Activated B cell treated with CpG ODN at 0.5 μM for 24 hours (primary cell): ENCODE measurements at regions not wholly inside any gene's neighbourhood (a gene's known extent, or its start where the extent isn't known, plus 50 kb on each side); places are given as distances from the start of the nearest gene placed in this dataset.

ENCODE experiments used
- ATAC-seq: fragments of 200-7000 bp; cut with Tn5 transposase; one replicate; pipeline ENCODE4 v1.10.0; 2021; ENCODE audit warnings: low read depth, mild to moderate bottlenecking, moderate library complexity
- CTCF ChIA-PET: fragments of 350-600 bp; sonication (Branson Sonifier 250); formaldehyde crosslinking; loops from one replicate; lab custom pipeline; 2021; ENCODE audit warnings: antibody characterized with exemption; lab: Charles Lee
- POLR2A ChIA-PET: fragments of 350-600 bp; sonication (Branson Sonifier 250); formaldehyde crosslinking; loops from one replicate; lab custom pipeline; 2021; ENCODE audit warnings: antibody characterized with exemption; lab: Charles Lee
- DNase-seq: peaks from one replicate; pipeline ENCODE4 v3.0.0; 2022
- H3K27ac Mint-ChIP-seq: one replicate; pipeline ENCODE4 v1.8.0; 2020; ENCODE audit warnings: mixed read lengths
- H3K27me3 Mint-ChIP-seq: one replicate; pipeline ENCODE4 v1.8.0; 2021; ENCODE audit warnings: mixed read lengths
- H3K36me3 Mint-ChIP-seq: one replicate; pipeline ENCODE4 v1.8.0; 2021; ENCODE audit warnings: low read depth, mixed read lengths
- H3K4me1 Mint-ChIP-seq: one replicate; pipeline ENCODE4 v1.8.0; 2021; ENCODE audit warnings: mixed read lengths
- H3K4me3 Mint-ChIP-seq: one replicate; pipeline ENCODE4 v1.8.0; 2020; ENCODE audit warnings: mild to moderate bottlenecking, mixed read lengths
- H3K9me3 Mint-ChIP-seq: one replicate; pipeline ENCODE4 v1.8.0; 2020; ENCODE audit warnings: mixed read lengths
- intact Hi-C: fragments of 100-400 bp; cut with micrococcal nuclease; formaldehyde crosslinking; loops from one replicate; pipeline ENCODE4 v1.15.1; 2024
- TF ChIP-seq, protein P1 (sequence below): fragments of 200-600 bp; IDR thresholded peaks from one replicate; pipeline ENCODE4 v1.8.0; 2022; ENCODE audit warnings: antibody characterized with exemption, mild to moderate bottlenecking

DNA sequence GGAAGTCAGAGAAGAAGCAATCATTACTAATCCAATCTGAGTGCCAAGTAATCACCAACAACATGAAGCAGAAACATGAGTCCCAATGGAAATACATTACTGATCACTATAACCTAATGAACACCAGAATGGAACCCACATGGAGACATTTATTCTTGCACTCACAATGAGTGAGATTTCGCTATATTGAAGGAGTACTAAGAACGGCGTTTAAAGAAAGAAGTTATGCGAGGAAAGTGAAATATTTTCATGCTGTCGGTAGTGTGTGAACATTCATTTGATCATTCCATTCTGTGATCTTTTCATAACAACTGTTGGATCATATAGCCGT is 181.1 kb downstream of the IRS1 start:
- TF ChIP-seq, protein P1, sequence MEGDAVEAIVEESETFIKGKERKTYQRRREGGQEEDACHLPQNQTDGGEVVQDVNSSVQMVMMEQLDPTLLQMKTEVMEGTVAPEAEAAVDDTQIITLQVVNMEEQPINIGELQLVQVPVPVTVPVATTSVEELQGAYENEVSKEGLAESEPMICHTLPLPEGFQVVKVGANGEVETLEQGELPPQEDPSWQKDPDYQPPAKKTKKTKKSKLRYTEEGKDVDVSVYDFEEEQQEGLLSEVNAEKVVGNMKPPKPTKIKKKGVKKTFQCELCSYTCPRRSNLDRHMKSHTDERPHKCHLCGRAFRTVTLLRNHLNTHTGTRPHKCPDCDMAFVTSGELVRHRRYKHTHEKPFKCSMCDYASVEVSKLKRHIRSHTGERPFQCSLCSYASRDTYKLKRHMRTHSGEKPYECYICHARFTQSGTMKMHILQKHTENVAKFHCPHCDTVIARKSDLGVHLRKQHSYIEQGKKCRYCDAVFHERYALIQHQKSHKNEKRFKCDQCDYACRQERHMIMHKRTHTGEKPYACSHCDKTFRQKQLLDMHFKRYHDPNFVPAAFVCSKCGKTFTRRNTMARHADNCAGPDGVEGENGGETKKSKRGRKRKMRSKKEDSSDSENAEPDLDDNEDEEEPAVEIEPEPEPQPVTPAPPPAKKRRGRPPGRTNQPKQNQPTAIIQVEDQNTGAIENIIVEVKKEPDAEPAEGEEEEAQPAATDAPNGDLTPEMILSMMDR = no peak
- ATAC-seq (no peak), DNase-seq (no peak)
- Mint-ChIP-seq H3K27me3 (peaks cover 9% of the 10 kb centered on the region), H3K9me3 (no peaks in the 10 kb centered on the region), H3K36me3 (no peaks in the 10 kb centered on the region), H3K27ac (no peak overlapping the region), H3K4me1 (no peaks in the 10 kb centered on the region), H3K4me3 (no peak overlapping the region)
- POLR2A ChIA-PET = no interaction called here
- intact Hi-C loops = no loop called here
- CTCF ChIA-PET = no interaction called here

DNA sequence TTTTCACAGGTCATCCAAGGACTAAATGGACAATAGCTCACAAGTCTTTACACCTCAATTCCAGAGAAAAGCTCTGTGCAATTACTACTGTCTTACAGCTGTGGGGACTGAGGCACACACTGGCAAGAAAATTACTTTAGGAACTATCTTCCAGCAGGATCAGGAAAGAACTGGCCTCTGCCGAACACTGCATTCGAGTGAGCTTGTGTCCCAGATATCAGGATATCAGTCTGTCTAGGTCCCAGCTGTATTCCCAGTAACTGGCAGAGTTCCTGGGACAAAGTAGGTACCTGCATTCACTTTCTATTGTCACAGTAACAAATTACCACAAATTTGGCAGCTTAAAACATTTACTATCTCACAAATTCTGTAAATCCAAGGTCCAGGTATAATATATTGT is 183.7 kb downstream of the IRS1 start:
- H3K9me3 Mint-ChIP-seq = no peaks in the 10 kb centered on the region
- ChIA-PET POLR2A (no interaction called here), CTCF (no interaction called here)
- no peak for DNase-seq
- no peaks in the 10 kb centered on the region for H3K36me3 Mint-ChIP-seq
- H3K27ac Mint-ChIP-seq = no peak overlapping the region
- intact Hi-C loops = no loop called here
- no peak for ATAC-seq
- H3K27me3 Mint-ChIP-seq = peaks cover 15% of the 10 kb centered on the region
- H3K4me3 Mint-ChIP-seq = no peak overlapping the region
- TF ChIP-seq, protein P1 = no peak
- H3K4me1 Mint-ChIP-seq = no peaks in the 10 kb centered on the region

DNA sequence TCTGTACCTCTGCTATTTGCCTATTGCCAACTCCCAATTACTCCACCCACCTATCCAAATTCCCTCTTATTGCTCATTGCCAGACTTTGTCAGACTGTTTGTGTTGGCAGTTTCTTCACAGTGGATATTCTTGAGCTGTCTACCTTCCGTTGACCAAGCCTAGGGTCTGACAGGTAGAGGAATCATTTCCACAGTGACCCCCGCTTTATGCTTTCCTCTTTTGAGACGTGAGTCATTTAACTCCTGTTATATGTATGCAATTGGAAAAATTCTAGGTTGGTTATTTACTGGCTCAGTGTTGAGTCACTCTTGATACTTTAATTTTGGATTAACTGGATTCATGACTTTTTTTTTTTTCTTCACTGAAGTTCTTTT is 187.7 kb downstream of the IRS1 start:
- no peaks in the 10 kb centered on the region for H3K36me3 Mint-ChIP-seq
- ChIA-PET CTCF (no interaction called here), POLR2A (no interaction called here)
- no peak overlapping the region for H3K27ac Mint-ChIP-seq
- no peak overlapping the region for H3K4me3 Mint-ChIP-seq
- intact Hi-C loops = no loop called here
- TF ChIP-seq, protein P1 = no peak
- peaks cover 14% of the 10 kb centered on the region for H3K27me3 Mint-ChIP-seq
- ATAC-seq = no peak
- H3K9me3 Mint-ChIP-seq = no peaks in the 10 kb centered on the region
- no peaks in the 10 kb centered on the region for H3K4me1 Mint-ChIP-seq
- DNase-seq = no peak

DNA sequence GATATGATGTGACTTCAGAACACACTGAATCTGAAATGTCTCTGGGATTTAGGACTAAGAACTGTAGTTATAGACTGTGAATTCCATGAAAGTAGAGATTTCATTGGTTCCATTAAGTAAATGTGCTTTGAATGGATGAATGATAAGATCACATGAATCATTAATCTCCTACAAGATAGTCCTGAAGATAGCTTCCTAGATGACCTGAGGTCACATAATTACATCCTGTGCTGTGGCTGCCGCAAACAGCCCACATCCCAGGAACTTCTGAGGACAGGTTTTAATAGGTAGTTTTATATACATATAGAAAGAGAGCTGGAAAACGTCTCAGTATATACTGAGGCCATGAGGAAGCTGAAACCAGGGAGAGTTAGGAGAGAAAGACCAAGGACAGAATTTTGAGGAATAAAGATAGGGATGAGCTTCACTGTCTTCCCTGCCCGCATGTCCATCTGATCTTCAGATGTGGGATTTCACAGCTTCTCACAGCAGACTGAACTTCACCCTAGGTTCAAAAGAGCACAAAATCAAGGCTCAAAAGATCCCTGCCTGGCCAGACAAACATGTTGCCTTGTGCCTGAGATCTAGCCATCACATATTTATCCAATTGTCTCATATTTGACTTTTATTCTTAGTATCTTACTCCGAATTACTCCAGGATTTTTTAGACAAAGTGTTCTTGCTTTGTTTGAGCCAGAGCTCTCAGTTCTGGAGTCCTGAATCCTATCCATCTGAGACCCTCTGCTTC is 188.2 kb downstream of the IRS1 start:
- Mint-ChIP-seq H3K4me1 (no peaks in the 10 kb centered on the region), H3K27ac (no peak overlapping the region), H3K27me3 (peaks cover 14% of the 10 kb centered on the region), H3K36me3 (no peaks in the 10 kb centered on the region), H3K9me3 (no peaks in the 10 kb centered on the region), H3K4me3 (no peak overlapping the region)
- POLR2A ChIA-PET = no interaction called here
- DNase-seq = no peak
- ATAC-seq = no peak
- intact Hi-C loops = no loop called here
- TF ChIP-seq, protein P1 = no peak
- CTCF ChIA-PET = no interaction called here

DNA sequence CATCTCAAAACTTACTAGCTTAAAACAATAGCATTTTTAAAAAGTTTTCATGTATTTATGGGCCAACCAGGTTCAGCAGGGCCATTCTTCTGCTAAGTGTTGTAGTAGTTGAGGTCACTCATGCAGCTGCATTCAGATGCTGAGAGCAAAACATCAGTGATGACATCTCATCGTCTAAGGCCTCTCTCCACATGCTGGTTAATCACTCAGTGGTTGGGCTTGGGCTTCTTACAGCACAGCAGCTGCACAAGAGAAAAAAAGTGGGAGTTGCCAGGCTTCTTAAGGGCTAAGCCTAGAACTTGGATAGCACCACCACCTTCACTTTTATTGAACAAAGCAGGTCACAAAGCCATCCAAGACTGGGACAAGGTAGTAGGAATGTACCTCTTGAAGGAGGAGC is 190.3 kb downstream of the IRS1 start:
- peaks cover 14% of the 10 kb centered on the region for H3K27me3 Mint-ChIP-seq
- intact Hi-C loops = no loop called here
- no peaks in the 10 kb centered on the region for H3K9me3 Mint-ChIP-seq
- no peak for ATAC-seq
- no peaks in the 10 kb centered on the region for H3K36me3 Mint-ChIP-seq
- H3K4me1 Mint-ChIP-seq = no peaks in the 10 kb centered on the region
- TF ChIP-seq, protein P1 = no peak
- no peak overlapping the region for H3K4me3 Mint-ChIP-seq
- POLR2A ChIA-PET = no interaction called here
- H3K27ac Mint-ChIP-seq = no peak overlapping the region
- CTCF ChIA-PET = no interaction called here
- DNase-seq = no peak
